SW 1271 (cell line): ENCODE measurements at regions not wholly inside any gene's neighbourhood (a gene's known extent, or its start where the extent isn't known, plus 50 kb on each side); places are given as distances from the start of the nearest gene placed in this dataset.
"Not testable (repeated sequence)": the region's sequence is repeated elsewhere in the genome, so short reads cannot be mapped to it uniquely, and the experiment has no call there.

Experiments
- DNase-seq, 2 experiments: peaks; one replicate each; lab custom pipeline; 2025; lab: John Stamatoyannopoulos, UW

DNA sequence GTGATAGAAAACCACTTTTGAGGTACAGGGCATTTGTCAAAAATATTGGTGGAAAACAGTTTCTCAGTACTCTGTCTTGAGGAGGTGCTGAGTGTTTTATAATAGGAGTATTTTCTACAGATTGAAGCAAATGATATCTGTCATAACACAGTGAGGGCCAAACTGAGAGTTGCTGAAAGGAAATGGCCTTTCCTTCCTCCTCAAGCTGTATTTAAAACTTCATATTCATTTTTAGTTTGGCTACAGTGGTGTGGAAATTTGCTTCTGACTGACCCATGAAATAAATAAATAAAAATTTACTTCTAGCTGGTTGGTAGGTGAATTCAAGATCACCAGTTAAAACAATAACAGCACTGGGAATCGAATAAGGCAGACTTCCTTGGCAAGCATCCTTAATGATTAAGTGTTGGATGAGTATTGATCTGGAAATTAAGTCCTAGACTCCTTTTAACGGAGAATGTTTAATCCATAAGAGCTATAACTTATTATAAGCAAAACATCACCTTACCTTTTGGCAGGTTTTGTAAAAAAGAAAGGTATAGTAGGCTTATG is 828.6 kb upstream of the CITED2 start:
- no peak for DNase-seq

DNA sequence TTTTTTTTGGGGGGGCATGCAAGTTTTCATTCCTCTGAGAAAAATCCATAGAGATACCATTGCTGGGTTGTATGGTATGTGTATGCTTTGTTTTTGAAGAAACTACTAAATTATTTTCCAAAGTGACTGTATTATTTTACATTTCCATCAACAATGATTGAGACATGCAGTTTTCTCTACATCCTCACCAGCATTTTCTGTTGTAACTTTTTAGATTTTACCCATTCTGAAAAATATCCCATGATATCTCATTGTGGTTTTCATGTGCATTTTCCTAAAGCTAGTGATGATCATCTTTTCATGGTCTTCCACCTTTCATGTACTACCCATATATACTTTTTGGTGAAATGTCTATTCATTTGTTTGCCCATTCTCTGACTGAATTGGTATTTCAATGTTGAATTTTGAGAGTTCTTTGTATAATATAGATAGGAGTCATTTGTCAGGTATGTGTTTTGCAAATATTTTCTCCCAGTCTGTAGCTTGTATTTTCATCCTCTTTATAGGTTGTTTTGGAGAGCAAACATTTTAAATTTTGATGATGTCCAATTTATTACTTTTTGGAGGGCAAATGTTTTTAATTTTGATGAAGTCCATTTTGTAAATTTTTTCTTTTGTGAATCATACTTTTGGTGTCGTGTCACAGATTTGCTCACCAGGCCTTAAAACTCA is 827.5 kb upstream of the CITED2 start:
- no peak for DNase-seq

DNA sequence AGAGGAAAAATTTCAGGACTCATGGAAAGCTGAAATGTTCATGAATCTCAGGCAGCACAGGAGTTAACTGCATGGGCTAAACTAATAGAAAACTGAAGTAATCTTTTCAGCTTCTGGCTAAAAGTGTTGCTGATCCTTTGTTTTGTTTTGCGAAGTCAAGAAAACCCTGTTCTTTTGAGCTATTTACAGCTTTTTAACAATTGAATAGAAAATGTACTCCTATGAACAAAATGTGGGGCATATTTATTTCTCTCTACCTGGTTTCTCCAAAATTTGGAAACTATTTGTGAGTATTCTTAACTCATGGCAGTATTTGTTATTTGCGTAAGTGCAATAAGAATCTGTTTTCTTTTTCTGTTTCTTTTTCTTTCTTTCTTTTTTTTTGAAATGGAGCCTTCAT is 818.8 kb upstream of the CITED2 start:
- no peak for DNase-seq

GRCh38 chr6:140192018-140192417 is 817.6 kb upstream of the CITED2 start:
- DNase-seq: no peak

- DNase-seq: not testable (repeated sequence)
Measured at GRCh38 chr6:140189263-140189662, 814.8 kb upstream of the CITED2 start.

- no peak for DNase-seq
Measured at GRCh38 chr6:140185991-140186390, 811.5 kb upstream of the CITED2 start.

DNA sequence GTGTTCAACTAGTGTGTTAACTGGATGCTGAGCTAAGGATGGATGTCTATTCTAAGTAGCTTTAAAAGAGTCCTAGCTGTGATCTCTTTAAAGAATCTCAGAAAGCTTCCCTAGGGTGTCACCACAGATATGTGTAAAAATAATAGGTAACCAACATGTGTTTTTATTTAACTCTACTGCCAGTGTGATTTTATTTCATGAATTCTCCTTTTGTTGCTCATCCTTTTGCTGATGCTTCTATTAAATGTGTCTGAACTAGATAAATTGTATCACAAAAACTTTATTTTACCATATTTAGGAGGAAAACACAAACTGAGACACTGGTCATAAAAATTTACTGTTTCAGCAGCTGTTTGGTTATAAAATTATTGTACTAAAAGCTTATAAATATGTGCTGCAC is 809.4 kb upstream of the CITED2 start:
- DNase-seq: no peak

GRCh38 chr6:140182821-140183220 is 808.4 kb upstream of the CITED2 start:
- DNase-seq: no peak

DNA sequence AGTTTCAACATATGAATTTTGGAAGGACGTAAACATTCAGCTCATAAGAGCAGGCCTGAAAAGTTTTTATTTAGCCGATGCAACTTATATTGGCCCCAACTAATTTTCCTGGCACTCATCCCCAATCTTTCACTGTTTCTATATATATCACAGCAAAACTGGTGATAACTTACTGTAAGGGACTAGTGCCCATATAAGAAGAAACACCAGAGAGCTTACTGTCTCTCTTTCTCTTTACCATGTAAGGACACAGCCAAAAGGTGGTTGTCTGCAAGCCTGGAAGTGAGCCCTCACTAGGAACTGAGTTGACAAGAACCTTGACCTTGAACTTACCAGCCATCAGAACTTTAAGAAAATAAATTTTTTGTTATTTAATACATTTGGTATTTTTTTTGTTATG is 807.4 kb upstream of the CITED2 start:
- DNase-seq: no peak

DNA sequence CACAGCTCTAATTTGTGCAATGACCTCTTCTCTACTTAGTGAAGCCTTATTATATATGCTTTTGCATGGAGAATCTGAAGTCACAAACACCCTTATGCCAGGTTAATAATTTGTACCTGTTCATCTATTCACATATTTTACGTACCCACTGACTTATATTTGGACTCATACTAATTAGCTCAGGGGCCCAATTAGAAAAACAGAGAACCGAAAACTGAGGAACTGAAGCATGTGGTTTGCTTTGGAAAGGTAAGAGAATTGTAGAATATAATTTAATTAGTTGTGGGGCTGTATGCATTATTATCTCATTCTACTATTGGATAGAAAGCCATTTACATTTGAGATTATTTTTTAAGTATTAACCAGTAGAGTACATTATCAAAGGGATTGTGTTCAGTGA is 805.9 kb upstream of the CITED2 start:
- DNase-seq: no peak

DNA sequence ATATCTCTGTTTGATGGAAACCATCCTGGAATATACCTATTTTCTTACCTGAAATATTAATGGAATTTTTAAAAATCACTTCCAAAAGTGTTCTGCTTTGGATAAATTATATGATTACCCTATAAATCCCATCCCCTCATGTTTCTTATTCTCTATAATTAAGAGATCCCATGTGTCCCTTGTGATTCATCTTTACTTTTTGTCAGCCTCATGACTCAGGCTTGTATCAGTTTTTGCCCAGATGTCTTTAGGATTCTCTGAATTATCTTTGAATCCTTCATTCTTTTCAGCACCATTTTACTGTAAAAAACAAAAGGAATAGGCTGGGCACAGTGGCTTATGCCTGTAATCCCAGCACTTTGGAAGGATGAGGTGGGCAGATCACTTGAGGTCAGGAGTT is 804.5 kb upstream of the CITED2 start:
- DNase-seq: no peak

GRCh38 chr6:140178520-140178919 is 804.1 kb upstream of the CITED2 start:
- DNase-seq: no peak

GRCh38 chr6:140176306-140176705 is 801.9 kb upstream of the CITED2 start:
- no peak for DNase-seq

- DNase-seq: no peak
Measured at GRCh38 chr6:140175486-140175885, 801.0 kb upstream of the CITED2 start.

GRCh38 chr6:140174524-140174923 is 800.1 kb upstream of the CITED2 start:
- peak in 1 of 2 experiments; percentile 64 for DNase-seq

GRCh38 chr6:140168365-140168764 is 793.9 kb upstream of the CITED2 start:
- no peak for DNase-seq

DNA sequence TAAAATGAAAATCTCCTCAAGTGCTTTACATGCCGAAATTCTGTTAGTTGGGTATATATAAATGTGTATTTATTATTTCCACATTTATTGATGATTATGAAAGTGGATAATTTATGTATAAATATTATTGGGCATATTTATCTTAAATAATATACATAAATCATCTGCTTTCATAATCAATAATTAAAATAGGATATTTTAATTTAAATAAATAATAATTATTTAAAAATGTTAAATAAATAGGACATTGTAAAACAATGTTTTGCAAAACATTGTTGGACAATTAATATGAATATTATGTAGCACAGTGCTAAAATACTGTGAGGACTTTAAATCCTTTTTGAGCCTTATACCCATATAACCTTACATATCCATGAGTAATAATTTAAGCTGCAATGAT is 786.5 kb upstream of the CITED2 start:
- DNase-seq: no peak

GRCh38 chr6:140160494-140160893 is 786.0 kb upstream of the CITED2 start:
- DNase-seq: no peak

- DNase-seq: no peak
Measured at GRCh38 chr6:140156131-140156530, 781.7 kb upstream of the CITED2 start.

DNA sequence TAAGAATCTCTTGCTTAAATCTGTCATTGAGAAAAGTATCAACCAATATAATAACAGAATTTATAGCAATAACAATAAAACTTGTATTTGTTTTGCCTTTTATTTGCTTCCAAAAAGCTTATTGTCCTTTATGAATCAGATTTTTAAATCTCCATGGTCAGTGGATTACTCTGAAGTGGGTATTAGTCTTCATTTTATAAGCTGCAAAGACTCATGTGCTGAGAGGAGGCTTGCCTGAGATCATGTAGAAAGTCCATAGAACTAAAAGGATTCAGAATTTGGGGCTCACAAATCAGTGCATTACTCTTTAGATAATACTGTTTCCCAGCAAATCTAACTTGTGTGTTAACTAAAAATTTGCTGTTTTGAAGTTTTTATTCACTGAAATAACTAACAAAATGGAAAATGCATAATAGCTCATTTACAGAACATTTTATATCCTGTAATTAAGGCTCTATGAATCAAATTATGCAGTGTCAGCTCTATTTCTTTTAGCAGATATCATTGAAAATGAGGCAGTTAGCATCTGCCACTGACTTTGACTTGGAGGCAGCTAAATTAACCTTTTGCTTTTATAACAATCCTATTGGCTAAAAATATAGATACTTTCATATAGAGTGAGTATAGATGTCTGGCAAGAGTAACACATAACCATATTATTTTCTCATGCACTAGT is 781.1 kb upstream of the CITED2 start:
- no peak for DNase-seq

- no peak for DNase-seq
Measured at GRCh38 chr6:140153703-140154102, 779.3 kb upstream of the CITED2 start.

DNA sequence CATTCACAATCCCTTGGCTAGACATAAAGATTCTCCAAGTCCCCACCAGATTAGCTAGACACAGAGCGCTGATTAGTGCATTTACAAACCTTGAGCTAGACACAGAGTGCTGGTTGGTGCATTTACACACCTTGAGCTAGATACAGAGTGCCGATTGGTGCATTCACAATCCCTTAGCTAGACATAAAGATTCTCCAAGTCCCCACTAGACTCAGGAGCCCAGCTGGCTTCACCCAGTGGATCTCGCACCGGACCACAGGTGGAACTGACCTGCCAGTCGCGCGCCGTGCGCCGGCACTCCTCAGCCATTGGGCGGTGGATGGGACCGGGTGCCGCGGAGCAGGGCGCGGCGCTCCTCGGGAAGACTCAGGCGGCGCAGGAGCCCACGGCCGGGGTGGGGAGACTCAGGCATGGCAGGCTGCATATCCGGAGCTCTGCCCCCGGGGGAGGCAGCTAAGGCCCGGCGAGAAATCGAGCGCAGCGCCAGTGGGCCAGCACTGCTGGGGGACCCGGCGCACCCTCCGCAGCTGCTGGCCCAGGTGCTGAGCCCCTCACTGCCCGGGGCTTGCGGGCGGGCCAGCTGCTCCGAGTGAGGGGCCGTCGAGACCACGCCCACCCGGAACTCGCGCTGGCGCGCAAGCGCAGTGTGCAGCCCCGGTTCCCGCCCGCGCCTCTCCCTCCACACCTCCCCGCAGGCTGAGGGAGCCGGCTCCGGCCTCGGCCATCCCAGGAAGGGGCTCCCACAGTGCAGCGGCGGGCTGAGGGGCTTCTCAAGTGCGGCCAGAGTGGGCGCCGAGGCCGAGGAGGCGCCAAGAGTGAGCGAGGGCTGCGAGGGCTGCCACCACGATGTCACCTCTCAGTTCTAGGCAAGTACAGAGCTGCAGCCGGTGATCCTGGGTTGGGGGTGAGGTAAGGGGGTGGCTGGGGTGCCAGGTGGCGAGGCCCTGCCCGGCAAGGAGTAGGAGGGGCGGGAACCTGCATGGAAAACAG is 773.7 kb upstream of the CITED2 start:
- not testable (repeated sequence) for DNase-seq
